ENCODE measurements at regions not wholly inside any gene's neighbourhood (a gene's known extent, or its start where the extent isn't known, plus 50 kb on each side); places are given as distances from the start of the nearest gene placed in this dataset.

- ChIA-PET POLR2A (no interaction called here), CTCF (no interaction called here)
- Mint-ChIP-seq H3K36me3 (ENCODE audit: insufficient read depth, unreplicated experiment) (no peaks in the 10 kb centered on the region), H3K9me3 (ENCODE audit: unreplicated experiment) (no peaks in the 10 kb centered on the region), H3K27me3 (ENCODE audit: insufficient read depth, unreplicated experiment) (peaks cover 3% of the 10 kb centered on the region), H3K27ac (ENCODE audit: unreplicated experiment) (no peak overlapping the region), H3K4me3 (ENCODE audit: unreplicated experiment) (no peak overlapping the region), H3K4me1 (ENCODE audit: low read depth, unreplicated experiment) (no peaks in the 10 kb centered on the region)
- no peak for DNase-seq
- no peak overlapping the region for H3K4me3 ChIP-seq (ENCODE audit: low read depth, low read length)
- TF ChIP-seq CTCF (IDR thresholded peaks at IDR 0.05; ENCODE audit: insufficient read depth in 1 of 2, low read depth in 1 of 2, low read length in 1 of 2, severe bottlenecking in 1 of 2, unreplicated experiment in 1 of 2) = no peak
- H3K4me1 ChIP-seq = no peaks in the 10 kb centered on the region
- no TSS peak for BruUV-seq (replicated peaks)
- no peaks in the 10 kb centered on the region for H3K27me3 ChIP-seq (replicated peaks; ENCODE audit: control insufficient read depth, insufficient read depth, low read length)
- no peaks in the 10 kb centered on the region; the same call in 1 of the 2 replicates for H3K9me3 ChIP-seq
- H3K36me3 ChIP-seq (ENCODE audit: control insufficient read depth, insufficient read depth, low read length) = no peaks in the 10 kb centered on the region
- intact Hi-C loops (cut with micrococcal nuclease; ENCODE audit: unreplicated experiment) = loop anchor here (5.0 kb wide), 1 partner anchor 272 kb away; no protein-coding TSS in a partner anchor
Measured at GRCh38 chr11:62069374-62069773, 54.4 kb upstream of the INCENP start.

DNA sequence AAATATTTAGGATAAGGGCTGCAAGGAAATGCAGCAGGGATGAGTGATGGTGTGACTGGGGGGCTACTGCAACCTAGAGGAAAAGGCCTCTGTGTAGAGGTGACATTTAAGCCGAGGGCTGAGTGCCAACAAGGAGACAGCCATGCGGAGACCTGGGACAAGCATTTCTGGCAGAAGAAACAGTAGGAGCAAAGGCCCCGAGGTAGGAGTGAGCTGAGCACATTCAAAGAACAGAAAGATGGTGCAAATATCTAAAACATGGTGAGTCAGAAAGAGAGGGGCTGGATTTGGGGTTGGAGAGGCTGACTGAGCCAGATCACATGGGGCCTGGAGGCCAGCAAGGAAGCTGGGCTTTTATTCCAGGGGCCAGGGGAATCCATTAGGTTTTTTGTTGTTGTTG lies 55.1 kb upstream of the INCENP start:
- Histone ChIP-seq H3K9me3 (no peaks in the 10 kb centered on the region; the same call in 1 of the 2 replicates), H3K4me3 (ENCODE audit: low read depth, low read length) (no peak overlapping the region), H3K27me3 (replicated peaks; ENCODE audit: control insufficient read depth, insufficient read depth, low read length) (no peaks in the 10 kb centered on the region), H3K36me3 (ENCODE audit: control insufficient read depth, insufficient read depth, low read length) (no peaks in the 10 kb centered on the region), H3K4me1 (no peaks in the 10 kb centered on the region)
- H3K27ac Mint-ChIP-seq (ENCODE audit: unreplicated experiment) = no peak overlapping the region
- peaks cover 3% of the 10 kb centered on the region for H3K27me3 Mint-ChIP-seq (ENCODE audit: insufficient read depth, unreplicated experiment)
- H3K36me3 Mint-ChIP-seq (ENCODE audit: insufficient read depth, unreplicated experiment) = no peaks in the 10 kb centered on the region
- H3K9me3 Mint-ChIP-seq (ENCODE audit: unreplicated experiment) = no peaks in the 10 kb centered on the region
- ChIA-PET POLR2A (no interaction called here), CTCF (no interaction called here)
- TF ChIP-seq CTCF (IDR thresholded peaks at IDR 0.05; ENCODE audit: insufficient read depth in 1 of 2, low read depth in 1 of 2, low read length in 1 of 2, severe bottlenecking in 1 of 2, unreplicated experiment in 1 of 2) = no peak
- no peaks in the 10 kb centered on the region for H3K4me1 Mint-ChIP-seq (ENCODE audit: low read depth, unreplicated experiment)
- no peak for DNase-seq
- no peak overlapping the region for H3K4me3 Mint-ChIP-seq (ENCODE audit: unreplicated experiment)
- intact Hi-C loops (cut with micrococcal nuclease; ENCODE audit: unreplicated experiment) = loop anchor here (5.0 kb wide), 1 partner anchor 271 kb away; no protein-coding TSS in a partner anchor
- no TSS peak for BruUV-seq (replicated peaks)

DNA sequence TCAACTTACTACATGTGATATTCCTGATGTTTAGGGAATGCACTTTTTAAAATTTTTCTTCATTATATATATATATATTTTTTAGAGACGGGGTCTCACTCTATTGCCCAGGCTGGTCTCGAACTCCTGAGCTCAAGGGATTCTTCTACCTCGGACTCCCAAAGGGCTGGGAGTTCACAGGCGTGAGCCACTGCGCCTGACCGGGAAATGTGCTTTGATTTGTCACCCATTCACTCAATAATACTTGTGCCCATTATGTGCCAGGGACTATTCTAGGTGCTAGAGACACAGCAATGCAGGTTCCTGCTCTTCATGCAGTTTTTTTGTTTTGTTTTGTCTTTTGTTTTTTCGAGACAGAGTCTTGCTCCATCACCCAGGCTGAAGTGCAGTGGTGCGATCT lies 56.1 kb upstream of the INCENP start:
- CTCF ChIA-PET = no interaction called here

More for the DNA sequence above, 56.1 kb upstream of the INCENP start:
- H3K4me3 ChIP-seq (ENCODE audit: low read depth, low read length) = no peak overlapping the region
- intact Hi-C loops (cut with micrococcal nuclease; ENCODE audit: unreplicated experiment) = loop anchor here (5.0 kb wide), 1 partner anchor 270 kb away; no protein-coding TSS in a partner anchor
- H3K27me3 ChIP-seq (replicated peaks; ENCODE audit: control insufficient read depth, insufficient read depth, low read length) = no peaks in the 10 kb centered on the region
- no peak for TF ChIP-seq CTCF (IDR thresholded peaks at IDR 0.05; ENCODE audit: insufficient read depth in 1 of 2, low read depth in 1 of 2, low read length in 1 of 2, severe bottlenecking in 1 of 2, unreplicated experiment in 1 of 2)
- peaks cover 3% of the 10 kb centered on the region for H3K27me3 Mint-ChIP-seq (ENCODE audit: insufficient read depth, unreplicated experiment)
- no peaks in the 10 kb centered on the region for H3K9me3 Mint-ChIP-seq (ENCODE audit: unreplicated experiment)
- DNase-seq = no peak
- H3K9me3 ChIP-seq = no peaks in the 10 kb centered on the region; the same call in 1 of the 2 replicates
- no peaks in the 10 kb centered on the region for H3K36me3 ChIP-seq (ENCODE audit: control insufficient read depth, insufficient read depth, low read length)
- H3K4me3 Mint-ChIP-seq (ENCODE audit: unreplicated experiment) = no peak overlapping the region
- no TSS peak for BruUV-seq (replicated peaks)
- H3K27ac Mint-ChIP-seq (ENCODE audit: unreplicated experiment) = no peak overlapping the region
- no peaks in the 10 kb centered on the region for H3K4me1 Mint-ChIP-seq (ENCODE audit: low read depth, unreplicated experiment)
- no peaks in the 10 kb centered on the region for H3K36me3 Mint-ChIP-seq (ENCODE audit: insufficient read depth, unreplicated experiment)
- POLR2A ChIA-PET = no interaction called here
- no peaks in the 10 kb centered on the region for H3K4me1 ChIP-seq
